Fibroblast of mammary gland (primary cell): ENCODE measurements at regions not wholly inside any gene's neighbourhood (a gene's known extent, or its start where the extent isn't known, plus 50 kb on each side); places are given as distances from the start of the nearest gene placed in this dataset.

Experiments
- DNase-seq: peaks from one replicate; pipeline ENCODE4 v3.0.0-alpha.2; 2010; ENCODE audit warnings: low read depth
- H3K4me3 ChIP-seq: 2 replicates; pipeline ENCODE4 v1.5.1; 2011; ENCODE audit warnings: low read depth, mild to moderate bottlenecking, low read length, moderate library complexity; ENCODE audit not compliant: control insufficient read depth
- TF ChIP-seq, protein P1 (sequence below): conservative IDR thresholded peaks from 2 replicates; pipeline ENCODE4 v1.5.1; 2011; ENCODE audit warnings: low read depth, low read length, inconsistent platforms; ENCODE audit not compliant: control insufficient read depth, insufficient read depth

DNA sequence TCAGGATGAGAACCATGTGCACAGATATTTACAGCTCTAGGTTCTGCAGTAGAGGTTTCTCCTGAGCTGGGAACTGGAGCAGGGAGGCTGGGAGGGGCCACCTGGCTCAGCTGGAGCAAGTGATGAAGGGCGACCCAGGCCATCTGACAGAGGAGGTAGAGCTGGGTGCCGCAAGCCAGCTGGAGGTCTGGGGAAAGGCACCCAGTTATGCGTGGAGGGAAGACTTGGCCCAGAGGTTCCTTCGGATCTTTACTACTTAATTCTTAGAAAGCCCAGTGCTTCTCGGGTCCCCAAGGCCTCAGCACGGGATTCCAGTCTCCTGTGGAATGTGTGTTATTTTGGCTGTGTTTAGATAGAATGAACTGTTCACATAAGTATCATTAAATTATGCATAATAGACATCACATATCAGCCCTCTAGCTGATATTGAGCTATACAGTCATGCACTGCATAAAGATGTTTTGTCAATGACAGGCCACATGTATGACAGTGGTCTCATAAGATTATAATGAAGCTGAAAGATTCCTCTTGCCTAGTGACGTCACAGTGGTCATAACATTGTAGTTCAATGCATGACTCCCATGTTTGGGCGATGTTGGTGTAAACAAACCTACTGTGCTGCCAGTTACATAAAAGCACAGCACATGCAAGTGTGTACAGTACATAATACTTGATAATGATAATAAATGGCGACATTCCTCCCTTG, 245.1 kb downstream of the RHOU start:
- TF ChIP-seq, protein P1, sequence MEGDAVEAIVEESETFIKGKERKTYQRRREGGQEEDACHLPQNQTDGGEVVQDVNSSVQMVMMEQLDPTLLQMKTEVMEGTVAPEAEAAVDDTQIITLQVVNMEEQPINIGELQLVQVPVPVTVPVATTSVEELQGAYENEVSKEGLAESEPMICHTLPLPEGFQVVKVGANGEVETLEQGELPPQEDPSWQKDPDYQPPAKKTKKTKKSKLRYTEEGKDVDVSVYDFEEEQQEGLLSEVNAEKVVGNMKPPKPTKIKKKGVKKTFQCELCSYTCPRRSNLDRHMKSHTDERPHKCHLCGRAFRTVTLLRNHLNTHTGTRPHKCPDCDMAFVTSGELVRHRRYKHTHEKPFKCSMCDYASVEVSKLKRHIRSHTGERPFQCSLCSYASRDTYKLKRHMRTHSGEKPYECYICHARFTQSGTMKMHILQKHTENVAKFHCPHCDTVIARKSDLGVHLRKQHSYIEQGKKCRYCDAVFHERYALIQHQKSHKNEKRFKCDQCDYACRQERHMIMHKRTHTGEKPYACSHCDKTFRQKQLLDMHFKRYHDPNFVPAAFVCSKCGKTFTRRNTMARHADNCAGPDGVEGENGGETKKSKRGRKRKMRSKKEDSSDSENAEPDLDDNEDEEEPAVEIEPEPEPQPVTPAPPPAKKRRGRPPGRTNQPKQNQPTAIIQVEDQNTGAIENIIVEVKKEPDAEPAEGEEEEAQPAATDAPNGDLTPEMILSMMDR, result no peak
- DNase-seq, result no peak
- no peak overlapping the region for H3K4me3 ChIP-seq

DNA sequence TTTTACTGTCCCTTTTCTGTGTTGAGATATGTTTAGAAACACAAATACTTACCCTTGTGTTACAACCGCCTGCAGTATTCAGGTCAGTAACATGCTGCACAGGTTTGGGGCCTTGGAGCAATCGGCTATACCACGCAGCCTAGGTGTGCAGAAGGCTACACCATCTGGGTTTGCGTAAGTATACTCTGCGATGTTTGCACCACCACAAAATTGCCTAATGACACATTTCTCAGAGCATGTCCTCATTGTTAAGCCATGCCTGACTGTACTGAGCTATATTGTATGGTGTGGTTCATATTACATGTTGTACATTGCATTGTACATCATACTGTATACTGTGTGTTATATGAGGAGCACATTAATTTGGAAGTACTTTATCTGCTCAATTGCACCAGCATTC, 247.4 kb downstream of the RHOU start:
- peak; percentile 18 for DNase-seq
- TF ChIP-seq, protein P1, result no peak
- H3K4me3 ChIP-seq, result no peak overlapping the region

DNA sequence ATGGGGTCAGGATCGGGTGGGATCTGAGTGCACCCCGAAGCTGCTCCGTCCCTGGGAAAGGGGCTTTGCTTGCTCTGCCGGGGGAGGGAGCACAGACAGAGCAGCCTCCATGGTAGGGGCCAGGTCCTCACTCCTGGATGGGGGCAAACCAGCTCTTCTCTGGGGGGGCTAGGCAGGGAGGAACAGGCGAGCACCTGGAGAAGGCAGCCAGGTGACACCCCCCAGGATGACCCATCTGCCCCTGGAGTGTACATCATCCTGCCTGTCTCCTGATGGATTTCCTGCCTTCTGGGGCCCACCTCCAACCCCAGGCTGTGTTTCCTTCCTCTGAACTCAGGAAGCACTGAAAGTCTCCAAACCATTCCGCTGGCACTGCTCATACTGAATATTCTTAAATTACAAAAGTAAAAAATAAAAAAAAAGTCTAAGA, 248.0 kb downstream of the RHOU start:
- DNase-seq, result no peak
- TF ChIP-seq, protein P1, result no peak
- H3K4me3 ChIP-seq, result no peak overlapping the region

DNA sequence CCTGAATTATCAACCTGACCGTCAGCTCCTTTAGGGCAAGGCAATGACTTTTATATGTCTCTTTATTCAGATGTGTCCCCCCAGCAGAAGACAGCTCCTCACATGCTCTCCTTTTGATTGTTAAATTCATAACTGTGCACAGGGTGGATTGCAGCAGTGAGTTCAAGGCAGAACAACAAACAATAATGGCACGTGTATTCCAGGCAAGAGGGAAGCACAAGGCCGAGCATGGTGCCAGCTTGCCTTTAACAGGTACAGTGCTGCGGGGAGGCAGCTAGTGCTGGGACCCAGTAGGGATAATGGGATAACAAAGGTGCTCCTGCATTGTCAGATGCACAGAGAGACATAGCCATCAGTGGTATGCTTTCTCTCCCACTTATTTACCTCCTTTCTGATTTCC, 248.4 kb downstream of the RHOU start:
- DNase-seq, result no peak
- H3K4me3 ChIP-seq, result no peak overlapping the region
- TF ChIP-seq, protein P1, result no peak

DNA sequence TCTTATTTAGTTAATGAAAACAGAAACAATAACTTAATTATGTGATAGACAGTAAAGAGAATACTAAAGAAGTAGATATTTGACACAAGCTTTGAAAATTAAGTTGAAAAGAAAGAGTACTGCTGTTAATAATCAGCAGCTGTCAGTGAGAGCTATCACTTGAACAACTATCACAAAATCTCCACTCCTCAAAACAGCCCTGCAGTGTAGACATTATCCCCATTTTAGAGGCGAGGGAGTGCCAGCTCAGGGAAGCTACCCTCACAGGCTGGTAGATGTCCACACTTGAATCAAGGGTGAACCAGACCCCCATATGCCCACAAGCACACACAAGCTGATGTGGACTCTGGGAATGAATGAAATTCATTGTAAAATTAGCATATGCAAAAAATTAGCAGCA, 248.8 kb downstream of the RHOU start:
- no peak for DNase-seq
- TF ChIP-seq, protein P1, result no peak
- H3K4me3 ChIP-seq, result no peak overlapping the region

DNA sequence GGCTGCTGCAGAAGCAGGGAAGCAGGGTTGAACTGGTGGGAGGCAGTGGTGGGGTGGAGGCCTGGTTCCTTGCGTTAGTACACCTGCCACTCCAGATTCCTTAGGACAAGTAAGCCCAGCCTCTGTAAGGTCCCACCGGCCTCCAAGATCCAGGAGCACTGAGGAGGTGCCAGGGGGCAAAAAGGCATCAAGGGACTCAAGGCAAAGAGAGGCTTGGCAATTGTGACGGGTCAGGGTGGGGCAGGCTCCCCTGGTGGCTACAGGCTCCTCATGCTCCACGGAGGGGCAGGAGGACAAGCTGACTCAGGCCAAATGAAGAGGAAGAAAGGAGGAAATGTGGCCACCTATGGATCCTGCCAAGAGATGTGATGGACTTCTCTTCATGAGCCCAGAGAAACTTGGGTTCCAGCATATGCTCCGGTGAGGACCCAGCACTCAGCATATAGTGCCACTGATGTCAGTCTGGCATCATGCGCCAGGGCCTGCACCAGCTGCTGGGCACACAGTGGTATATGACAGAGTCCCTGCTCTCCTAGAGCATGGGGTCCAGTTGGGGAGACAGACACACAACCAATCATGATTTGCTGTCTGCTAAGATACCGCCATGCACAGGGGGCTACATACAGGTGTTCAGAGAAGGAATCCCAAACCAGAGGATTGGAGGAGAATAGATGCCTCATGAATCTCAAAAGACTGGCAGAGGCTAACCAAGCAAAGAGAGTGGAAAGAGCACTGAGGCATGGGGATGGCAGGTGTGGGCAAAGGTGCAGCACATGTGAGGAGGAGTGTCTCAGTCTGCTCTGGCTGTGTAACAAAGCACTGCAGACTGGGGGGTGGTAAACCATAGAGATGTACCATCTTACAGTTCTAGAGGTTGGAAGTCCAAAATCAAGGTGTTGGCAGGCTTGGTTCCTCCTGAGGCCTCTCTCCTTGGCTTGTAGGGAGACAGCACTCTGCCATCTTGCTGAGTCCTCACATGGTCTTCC, 249.7 kb downstream of the RHOU start:
- TF ChIP-seq, protein P1, result no peak
- no peak overlapping the region for H3K4me3 ChIP-seq
- DNase-seq, result no peak
